H1 (cell line): ENCODE measurements at regions not wholly inside any gene's neighbourhood (a gene's known extent, or its start where the extent isn't known, plus 50 kb on each side); places are given as distances from the start of the nearest gene placed in this dataset.

Experiments used
- PHF8 ChIP-seq: fragments of 200-600 bp; sonication (generic); conservative IDR thresholded peaks from 2 replicates; pipeline ENCODE4 v1.7.1; 2012; ENCODE audit warnings: low read depth, mild to moderate bottlenecking, inconsistent platforms, low read length, moderate library complexity
- TEAD4 ChIP-seq: IDR thresholded peaks from 2 replicates; pipeline ENCODE4 v1.6.1; 2012; ENCODE audit warnings: low read depth, low read length, inconsistent platforms, mixed read lengths
- TF ChIP-seq, protein P1 (sequence below), 3 experiments: IDR thresholded peaks; 1 replicate in 2 of 3; 2 replicates in 1 of 3; pipeline versions ENCODE4 v1.5.1 to v1.6.1; 2011; ENCODE audit warnings: low read length in 3 of 3, mild to moderate bottlenecking in 3 of 3, inconsistent platforms in 2 of 3, low read depth in 1 of 3, moderate library complexity in 1 of 3; ENCODE audit not compliant: insufficient read depth in 1 of 3; ENCODE audit errors: control extremely low read depth in 1 of 3

DNA sequence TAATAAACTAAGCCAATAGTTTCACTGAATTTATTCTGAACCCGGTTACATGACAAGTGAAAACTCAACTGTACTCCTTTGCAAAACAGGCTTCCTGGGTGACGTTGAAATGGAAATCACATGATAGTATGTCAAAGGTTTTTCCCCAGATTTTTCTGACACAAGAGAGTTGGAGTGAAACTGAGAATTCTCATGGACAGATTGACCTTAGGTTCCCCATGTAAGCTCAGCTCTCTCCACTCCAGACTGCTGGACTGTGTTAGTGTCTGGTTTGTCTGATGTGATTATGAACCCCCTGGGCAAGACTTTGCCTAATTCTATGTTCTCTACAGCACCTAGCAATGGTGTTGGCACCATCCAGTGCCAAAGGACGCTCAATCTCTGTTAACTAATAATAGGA, 219.7 kb upstream of the COL8A1 start (continued):
- TF ChIP-seq, protein P1, sequence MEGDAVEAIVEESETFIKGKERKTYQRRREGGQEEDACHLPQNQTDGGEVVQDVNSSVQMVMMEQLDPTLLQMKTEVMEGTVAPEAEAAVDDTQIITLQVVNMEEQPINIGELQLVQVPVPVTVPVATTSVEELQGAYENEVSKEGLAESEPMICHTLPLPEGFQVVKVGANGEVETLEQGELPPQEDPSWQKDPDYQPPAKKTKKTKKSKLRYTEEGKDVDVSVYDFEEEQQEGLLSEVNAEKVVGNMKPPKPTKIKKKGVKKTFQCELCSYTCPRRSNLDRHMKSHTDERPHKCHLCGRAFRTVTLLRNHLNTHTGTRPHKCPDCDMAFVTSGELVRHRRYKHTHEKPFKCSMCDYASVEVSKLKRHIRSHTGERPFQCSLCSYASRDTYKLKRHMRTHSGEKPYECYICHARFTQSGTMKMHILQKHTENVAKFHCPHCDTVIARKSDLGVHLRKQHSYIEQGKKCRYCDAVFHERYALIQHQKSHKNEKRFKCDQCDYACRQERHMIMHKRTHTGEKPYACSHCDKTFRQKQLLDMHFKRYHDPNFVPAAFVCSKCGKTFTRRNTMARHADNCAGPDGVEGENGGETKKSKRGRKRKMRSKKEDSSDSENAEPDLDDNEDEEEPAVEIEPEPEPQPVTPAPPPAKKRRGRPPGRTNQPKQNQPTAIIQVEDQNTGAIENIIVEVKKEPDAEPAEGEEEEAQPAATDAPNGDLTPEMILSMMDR (IDR thresholded peaks at IDR 0.05; ENCODE audit: control extremely low read depth in 1 of 3, insufficient read depth in 1 of 3, low read depth in 1 of 3, low read length in 3 of 3): no peak
- no peak for TF ChIP-seq PHF8
- no peak for TF ChIP-seq TEAD4
